WTC11 (cell line): ENCODE measurements at regions not wholly inside any gene's neighbourhood (a gene's known extent, or its start where the extent isn't known, plus 50 kb on each side); places are given as distances from the start of the nearest gene placed in this dataset.

Experiments used
- ATAC-seq: fragments of 200-7000 bp; cut with Tn5 transposase; 2 replicates; pipeline ENCODE4 v1.10.0; 2021; ENCODE audit warnings: mild to moderate bottlenecking, moderate library complexity
- CTCF ChIA-PET: fragments of 300-600 bp; sonication (Branson Sonifier 250); formaldehyde crosslinking; loops from one replicate; lab custom pipeline; 2021; ENCODE audit warnings: antibody characterized with exemption; lab: Charles Lee
- POLR2A ChIA-PET: fragments of 350-600 bp; sonication (Branson Sonifier 250); formaldehyde crosslinking; loops from one replicate; lab custom pipeline; 2021; ENCODE audit warnings: antibody characterized with exemption; lab: Charles Lee
- DNase-seq: peaks from one replicate; pipeline ENCODE4 v3.0.0; 2021; ENCODE audit warnings: low spot score
- H3K27ac Mint-ChIP-seq: 2 replicates; pipeline ENCODE4 v1.8.0; 2021; ENCODE audit warnings: mixed read lengths
- H3K27me3 Mint-ChIP-seq: 2 replicates; pipeline ENCODE4 v1.8.0; 2021; ENCODE audit warnings: low read depth, mild to moderate bottlenecking, moderate library complexity, mixed read lengths
- H3K36me3 Mint-ChIP-seq: 2 replicates; pipeline ENCODE4 v1.8.0; 2021; ENCODE audit warnings: mixed read lengths
- H3K4me1 Mint-ChIP-seq: 2 replicates; pipeline ENCODE4 v1.8.0; 2022; ENCODE audit warnings: mixed read lengths
- H3K4me3 Mint-ChIP-seq: 2 replicates; pipeline ENCODE4 v1.8.0; 2021; ENCODE audit warnings: mild to moderate bottlenecking, moderate library complexity, mixed read lengths
- H3K9me3 Mint-ChIP-seq: 2 replicates; pipeline ENCODE4 v1.8.0; 2021; ENCODE audit warnings: mixed read lengths
- CBFB ChIP-seq: sonication (generic); formaldehyde crosslinking; IDR thresholded peaks from 2 replicates; pipeline ENCODE4 v1.8.1; 2022; ENCODE audit warnings: mild to moderate bottlenecking, low read depth, missing genetic modification reagents
- CREB1 ChIP-seq: sonication (generic); formaldehyde crosslinking; IDR thresholded peaks from 2 replicates; pipeline ENCODE4 v1.8.0; 2023; ENCODE audit warnings: mild to moderate bottlenecking, missing genetic modification reagents
- E2F1 ChIP-seq: sonication (generic); formaldehyde crosslinking; IDR thresholded peaks from 2 replicates; pipeline ENCODE4 v1.8.0; 2022; ENCODE audit warnings: mild to moderate bottlenecking, missing genetic modification reagents
- E2F5 ChIP-seq: sonication (generic); formaldehyde crosslinking; IDR thresholded peaks from 2 replicates; pipeline ENCODE4 v1.8.1; 2022; ENCODE audit warnings: mild to moderate bottlenecking, moderate library complexity, missing genetic modification reagents
- ESRRA ChIP-seq: sonication (generic); formaldehyde crosslinking; IDR thresholded peaks from 2 replicates; pipeline ENCODE4 v1.8.1; 2022; ENCODE audit warnings: mild to moderate bottlenecking, missing genetic modification reagents, borderline replicate concordance
- ETV6 ChIP-seq: sonication (generic); formaldehyde crosslinking; IDR thresholded peaks from 2 replicates; pipeline ENCODE4 v1.8.1; 2022; ENCODE audit warnings: mild to moderate bottlenecking, missing genetic modification reagents
- FOXJ3 ChIP-seq: sonication (generic); formaldehyde crosslinking; IDR thresholded peaks from 2 replicates; pipeline ENCODE4 v1.9.0; 2021; ENCODE audit warnings: missing genetic modification reagents, mild to moderate bottlenecking, borderline replicate concordance
- FOXK1 ChIP-seq: sonication (generic); formaldehyde crosslinking; IDR thresholded peaks from 2 replicates; pipeline ENCODE4 v1.8.0; 2022; ENCODE audit warnings: mild to moderate bottlenecking, moderate library complexity, missing genetic modification reagents
- FOXP1 ChIP-seq: sonication (generic); formaldehyde crosslinking; IDR thresholded peaks from 2 replicates; pipeline ENCODE4 v1.8.0; 2022; ENCODE audit warnings: missing genetic modification reagents, mild to moderate bottlenecking, moderate library complexity, borderline replicate concordance
- IRF1 ChIP-seq: sonication (generic); formaldehyde crosslinking; IDR thresholded peaks from 2 replicates; pipeline ENCODE4 v1.8.0; 2023; ENCODE audit warnings: missing genetic modification reagents
- IRF2 ChIP-seq: sonication (generic); formaldehyde crosslinking; IDR thresholded peaks from 2 replicates; pipeline ENCODE4 v1.8.0; 2022; ENCODE audit warnings: low read depth, missing genetic modification reagents, borderline replicate concordance
- JUN ChIP-seq: sonication (generic); formaldehyde crosslinking; IDR thresholded peaks from 2 replicates; pipeline ENCODE4 v1.8.0; 2023; ENCODE audit warnings: mild to moderate bottlenecking, missing genetic modification reagents
- MYBL2 ChIP-seq: sonication (generic); formaldehyde crosslinking; IDR thresholded peaks from 2 replicates; pipeline ENCODE4 v1.8.1; 2023; ENCODE audit warnings: mild to moderate bottlenecking, moderate library complexity, missing genetic modification reagents
- NFATC4 ChIP-seq: fragments of 250-450 bp; sonication (Bioruptor Pico); IDR thresholded peaks from 2 replicates; pipeline ENCODE4 v1.9.0; 2021; ENCODE audit warnings: mild to moderate bottlenecking
- NFE2L1 ChIP-seq: sonication (generic); formaldehyde crosslinking; IDR thresholded peaks from 2 replicates; pipeline ENCODE4 v1.8.1; 2023; ENCODE audit warnings: missing genetic modification reagents
- OVOL2 ChIP-seq: fragments of 250-450 bp; sonication (Bioruptor Pico); IDR thresholded peaks from 2 replicates; pipeline ENCODE4 v1.9.0; 2021; ENCODE audit warnings: mild to moderate bottlenecking, borderline replicate concordance
- SMAD3 ChIP-seq: sonication (generic); formaldehyde crosslinking; IDR thresholded peaks from 2 replicates; pipeline ENCODE4 v1.8.0; 2022; ENCODE audit warnings: missing genetic modification reagents, mild to moderate bottlenecking, borderline replicate concordance
- SOX15 ChIP-seq: fragments of 250-450 bp; sonication (Bioruptor Pico); IDR thresholded peaks from 2 replicates; pipeline ENCODE4 v1.9.0; 2021; ENCODE audit warnings: mild to moderate bottlenecking
- SP1 ChIP-seq: sonication (generic); formaldehyde crosslinking; conservative IDR thresholded peaks from 2 replicates; pipeline ENCODE4 v1.8.1; 2022; ENCODE audit warnings: missing genetic modification reagents
- STAT6 ChIP-seq: sonication (generic); formaldehyde crosslinking; conservative IDR thresholded peaks from 2 replicates; pipeline ENCODE4 v1.8.1; 2023; ENCODE audit warnings: mild to moderate bottlenecking, low read depth, missing genetic modification reagents, moderate library complexity
- TP53 ChIP-seq: sonication (generic); formaldehyde crosslinking; IDR thresholded peaks from 2 replicates; pipeline ENCODE4 v1.8.1; 2023; ENCODE audit warnings: mild to moderate bottlenecking, missing genetic modification reagents
- USF1 ChIP-seq: sonication (generic); formaldehyde crosslinking; IDR thresholded peaks from 2 replicates; pipeline ENCODE4 v1.8.0; 2022; ENCODE audit warnings: mild to moderate bottlenecking, missing genetic modification reagents
- ZNF219 ChIP-seq: sonication (generic); formaldehyde crosslinking; IDR thresholded peaks from 2 replicates; pipeline ENCODE4 v1.8.0; 2023; ENCODE audit warnings: missing genetic modification reagents, mild to moderate bottlenecking, borderline replicate concordance
- ZNF232 ChIP-seq: sonication (generic); formaldehyde crosslinking; IDR thresholded peaks from 2 replicates; pipeline ENCODE4 v1.8.0; 2022; ENCODE audit warnings: mild to moderate bottlenecking, missing genetic modification reagents
- TF ChIP-seq, protein P1 (sequence below): sonication (generic); formaldehyde crosslinking; conservative IDR thresholded peaks from 2 replicates; pipeline ENCODE4 v1.8.1; 2022; ENCODE audit warnings: mild to moderate bottlenecking, missing genetic modification reagents
- TF ChIP-seq, protein P2 (sequence below): sonication (generic); formaldehyde crosslinking; IDR thresholded peaks from 2 replicates; pipeline ENCODE4 v1.8.1; 2023; ENCODE audit warnings: mild to moderate bottlenecking, missing genetic modification reagents, moderate library complexity
- TF ChIP-seq, protein P3 (sequence below): sonication (generic); formaldehyde crosslinking; IDR thresholded peaks from 2 replicates; pipeline ENCODE4 v1.8.1; 2023; ENCODE audit warnings: mild to moderate bottlenecking, missing genetic modification reagents, moderate library complexity
- TF ChIP-seq, protein P4 (sequence below): fragments of 250-450 bp; sonication (Bioruptor Pico); IDR thresholded peaks from 2 replicates; pipeline ENCODE4 v1.9.0; 2021; ENCODE audit warnings: mild to moderate bottlenecking

- Mint-ChIP-seq H3K36me3 (no peaks in the 10 kb centered on the region), H3K27ac (no peak overlapping the region), H3K4me3 (no peak overlapping the region), H3K4me1 (no peaks in the 10 kb centered on the region), H3K9me3 (peaks cover 4% of the 10 kb centered on the region; the same call in 1 of the 2 replicates), H3K27me3 (no peaks in the 10 kb centered on the region)
- TF ChIP-seq JUN (CRISPR knock-in tag) (no peak), CBFB (CRISPR knock-in tag) (no peak), E2F5 (no peak), ESRRA (CRISPR knock-in tag) (no peak), TP53 (CRISPR knock-in tag) (no peak), IRF1 (CRISPR knock-in tag) (no peak), E2F1 (CRISPR knock-in tag) (no peak), ZNF219 (no peak), MYBL2 (CRISPR knock-in tag) (no peak), CREB1 (CRISPR knock-in tag) (no peak), NFE2L1 (CRISPR knock-in tag) (no peak), SP1 (no peak), ETV6 (CRISPR knock-in tag) (no peak), FOXK1 (CRISPR knock-in tag) (no peak), OVOL2 (CRISPR knock-in tag) (no peak), FOXP1 (CRISPR knock-in tag) (no peak), STAT6 (CRISPR knock-in tag) (no peak)
- TF ChIP-seq, protein P1, sequence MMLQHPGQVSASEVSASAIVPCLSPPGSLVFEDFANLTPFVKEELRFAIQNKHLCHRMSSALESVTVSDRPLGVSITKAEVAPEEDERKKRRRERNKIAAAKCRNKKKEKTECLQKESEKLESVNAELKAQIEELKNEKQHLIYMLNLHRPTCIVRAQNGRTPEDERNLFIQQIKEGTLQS (CRISPR knock-in tag): no peak
- TF ChIP-seq, protein P2, sequence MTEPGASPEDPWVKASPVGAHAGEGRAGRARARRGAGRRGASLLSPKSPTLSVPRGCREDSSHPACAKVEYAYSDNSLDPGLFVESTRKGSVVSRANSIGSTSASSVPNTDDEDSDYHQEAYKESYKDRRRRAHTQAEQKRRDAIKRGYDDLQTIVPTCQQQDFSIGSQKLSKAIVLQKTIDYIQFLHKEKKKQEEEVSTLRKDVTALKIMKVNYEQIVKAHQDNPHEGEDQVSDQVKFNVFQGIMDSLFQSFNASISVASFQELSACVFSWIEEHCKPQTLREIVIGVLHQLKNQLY (CRISPR knock-in tag): no peak
- TF ChIP-seq, protein P3, sequence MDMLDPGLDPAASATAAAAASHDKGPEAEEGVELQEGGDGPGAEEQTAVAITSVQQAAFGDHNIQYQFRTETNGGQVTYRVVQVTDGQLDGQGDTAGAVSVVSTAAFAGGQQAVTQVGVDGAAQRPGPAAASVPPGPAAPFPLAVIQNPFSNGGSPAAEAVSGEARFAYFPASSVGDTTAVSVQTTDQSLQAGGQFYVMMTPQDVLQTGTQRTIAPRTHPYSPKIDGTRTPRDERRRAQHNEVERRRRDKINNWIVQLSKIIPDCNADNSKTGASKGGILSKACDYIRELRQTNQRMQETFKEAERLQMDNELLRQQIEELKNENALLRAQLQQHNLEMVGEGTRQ (CRISPR knock-in tag): no peak
- no peak for DNase-seq
- POLR2A ChIA-PET: no interaction called here
- CTCF ChIA-PET: no interaction called here
- no peak for ATAC-seq
These were observed 201.3 kb upstream of the DSEL start for GRCh38 chr18:67717800-67718199.

GRCh38 chr18:67715567-67715966, 199.0 kb upstream of the DSEL start:
- H3K27ac Mint-ChIP-seq: no peak overlapping the region
- H3K9me3 Mint-ChIP-seq: no peaks in the 10 kb centered on the region
- ChIA-PET POLR2A (no interaction called here), CTCF (no interaction called here)
- ATAC-seq (no peak), DNase-seq (no peak)
- H3K4me3 Mint-ChIP-seq: no peak overlapping the region
- no peaks in the 10 kb centered on the region for H3K27me3 Mint-ChIP-seq
- H3K36me3 Mint-ChIP-seq: no peaks in the 10 kb centered on the region
- peaks cover under 1% of the 10 kb centered on the region; the same call in 1 of the 2 replicates for H3K4me1 Mint-ChIP-seq
- no peak for TF ChIP-seq FOXJ3 (CRISPR knock-in tag)
- TF ChIP-seq ZNF232: no peak
- TF ChIP-seq, protein P4, sequence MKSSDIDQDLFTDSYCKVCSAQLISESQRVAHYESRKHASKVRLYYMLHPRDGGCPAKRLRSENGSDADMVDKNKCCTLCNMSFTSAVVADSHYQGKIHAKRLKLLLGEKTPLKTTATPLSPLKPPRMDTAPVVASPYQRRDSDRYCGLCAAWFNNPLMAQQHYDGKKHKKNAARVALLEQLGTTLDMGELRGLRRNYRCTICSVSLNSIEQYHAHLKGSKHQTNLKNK (CRISPR knock-in tag): no peak
- no peak for TF ChIP-seq SOX15 (CRISPR knock-in tag)
- no peak for TF ChIP-seq SMAD3 (CRISPR knock-in tag)
- TF ChIP-seq USF1 (CRISPR knock-in tag): no peak
- TF ChIP-seq NFATC4 (CRISPR knock-in tag): no peak
- TF ChIP-seq IRF2 (CRISPR knock-in tag): no peak
